ENCODE measurements at regions not wholly inside any gene's neighbourhood (a gene's known extent, or its start where the extent isn't known, plus 50 kb on each side); places are given as distances from the start of the nearest gene placed in this dataset.

DNA sequence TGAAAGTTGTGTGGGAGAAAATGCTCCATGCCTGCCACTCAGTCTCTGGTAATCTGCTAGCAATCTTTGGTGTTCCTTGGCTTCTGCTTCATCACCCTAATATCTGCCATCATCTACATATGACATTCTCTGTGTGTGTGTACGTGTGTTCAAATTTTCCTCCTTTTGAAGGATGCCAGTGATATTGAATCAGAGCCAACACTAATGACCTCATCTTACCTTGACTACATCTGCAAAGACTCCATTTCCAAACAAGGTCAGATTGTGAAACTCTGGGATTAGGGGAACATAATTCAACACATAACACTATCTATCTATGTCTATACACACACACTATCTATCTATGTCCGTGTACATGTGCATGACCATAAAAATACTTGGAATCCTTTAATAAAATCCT is 81.4 kb upstream of the IRS2 start:
- Mint-ChIP-seq H3K27ac (no peak overlapping the region), H3K4me1 (peaks cover 7% of the 10 kb centered on the region), H3K9me3 (no peaks in the 10 kb centered on the region), H3K36me3 (ENCODE audit: low read depth) (no peaks in the 10 kb centered on the region), H3K27me3 (ENCODE audit: low read depth, poor library complexity) (peaks cover 15% of the 10 kb centered on the region), H3K4me3 (no peak overlapping the region)
- no peak for DNase-seq
- TF ChIP-seq, protein P1, sequence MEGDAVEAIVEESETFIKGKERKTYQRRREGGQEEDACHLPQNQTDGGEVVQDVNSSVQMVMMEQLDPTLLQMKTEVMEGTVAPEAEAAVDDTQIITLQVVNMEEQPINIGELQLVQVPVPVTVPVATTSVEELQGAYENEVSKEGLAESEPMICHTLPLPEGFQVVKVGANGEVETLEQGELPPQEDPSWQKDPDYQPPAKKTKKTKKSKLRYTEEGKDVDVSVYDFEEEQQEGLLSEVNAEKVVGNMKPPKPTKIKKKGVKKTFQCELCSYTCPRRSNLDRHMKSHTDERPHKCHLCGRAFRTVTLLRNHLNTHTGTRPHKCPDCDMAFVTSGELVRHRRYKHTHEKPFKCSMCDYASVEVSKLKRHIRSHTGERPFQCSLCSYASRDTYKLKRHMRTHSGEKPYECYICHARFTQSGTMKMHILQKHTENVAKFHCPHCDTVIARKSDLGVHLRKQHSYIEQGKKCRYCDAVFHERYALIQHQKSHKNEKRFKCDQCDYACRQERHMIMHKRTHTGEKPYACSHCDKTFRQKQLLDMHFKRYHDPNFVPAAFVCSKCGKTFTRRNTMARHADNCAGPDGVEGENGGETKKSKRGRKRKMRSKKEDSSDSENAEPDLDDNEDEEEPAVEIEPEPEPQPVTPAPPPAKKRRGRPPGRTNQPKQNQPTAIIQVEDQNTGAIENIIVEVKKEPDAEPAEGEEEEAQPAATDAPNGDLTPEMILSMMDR (IDR thresholded peaks at IDR 0.05): no peak

DNA sequence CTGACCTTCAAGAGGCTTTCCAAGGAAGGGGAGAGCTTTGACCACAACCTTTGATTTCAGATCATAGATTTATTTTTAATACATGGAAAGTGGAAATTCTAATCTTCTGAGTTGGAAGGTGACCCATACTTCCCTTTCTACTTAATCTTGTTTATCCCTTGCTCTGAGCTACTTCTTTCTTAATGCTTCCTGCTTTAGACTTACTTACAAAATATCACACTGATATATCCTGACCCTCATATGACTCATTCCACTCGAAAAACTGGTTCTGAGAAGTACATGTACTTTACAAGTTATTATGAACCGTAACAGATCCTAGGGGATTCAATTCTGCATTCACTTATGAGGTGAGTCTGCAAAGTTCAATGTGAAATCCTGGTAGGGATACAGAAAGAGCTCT is 76.2 kb upstream of the IRS2 start:
- no peak for DNase-seq
- H3K27me3 Mint-ChIP-seq (ENCODE audit: low read depth, poor library complexity): peaks cover 12% of the 10 kb centered on the region
- H3K4me1 Mint-ChIP-seq: no peaks in the 10 kb centered on the region
- TF ChIP-seq, protein P1 (IDR thresholded peaks at IDR 0.05): no peak
- H3K27ac Mint-ChIP-seq: no peak overlapping the region
- H3K9me3 Mint-ChIP-seq: no peaks in the 10 kb centered on the region
- no peak overlapping the region for H3K4me3 Mint-ChIP-seq
- H3K36me3 Mint-ChIP-seq (ENCODE audit: low read depth): no peaks in the 10 kb centered on the region

DNA sequence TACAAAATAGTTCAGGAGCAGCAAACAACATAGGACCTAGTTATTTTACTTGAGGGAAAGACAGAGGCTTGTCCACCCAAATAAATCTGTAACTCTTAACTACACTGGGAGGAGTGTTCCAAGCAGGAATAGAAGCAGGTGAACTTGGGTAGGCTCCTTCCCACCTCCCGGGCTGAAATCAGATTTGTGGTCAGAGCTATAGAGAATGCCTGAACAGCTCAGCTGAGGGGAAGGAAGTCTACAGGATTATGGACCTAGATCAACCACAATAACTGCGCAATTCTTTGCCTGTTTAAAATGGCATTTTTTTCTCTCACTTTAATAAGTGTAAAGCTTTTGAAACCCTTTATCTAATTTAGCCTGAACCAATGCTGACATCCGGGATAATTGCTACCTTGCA is 73.5 kb upstream of the IRS2 start:
- peaks cover 16% of the 10 kb centered on the region for H3K27me3 Mint-ChIP-seq (ENCODE audit: low read depth, poor library complexity)
- H3K27ac Mint-ChIP-seq: no peak overlapping the region
- no peaks in the 10 kb centered on the region for H3K36me3 Mint-ChIP-seq (ENCODE audit: low read depth)
- H3K4me3 Mint-ChIP-seq: no peak overlapping the region
- TF ChIP-seq, protein P1 (IDR thresholded peaks at IDR 0.05): no peak
- DNase-seq: no peak
- no peaks in the 10 kb centered on the region for H3K9me3 Mint-ChIP-seq
- H3K4me1 Mint-ChIP-seq: no peaks in the 10 kb centered on the region

DNA sequence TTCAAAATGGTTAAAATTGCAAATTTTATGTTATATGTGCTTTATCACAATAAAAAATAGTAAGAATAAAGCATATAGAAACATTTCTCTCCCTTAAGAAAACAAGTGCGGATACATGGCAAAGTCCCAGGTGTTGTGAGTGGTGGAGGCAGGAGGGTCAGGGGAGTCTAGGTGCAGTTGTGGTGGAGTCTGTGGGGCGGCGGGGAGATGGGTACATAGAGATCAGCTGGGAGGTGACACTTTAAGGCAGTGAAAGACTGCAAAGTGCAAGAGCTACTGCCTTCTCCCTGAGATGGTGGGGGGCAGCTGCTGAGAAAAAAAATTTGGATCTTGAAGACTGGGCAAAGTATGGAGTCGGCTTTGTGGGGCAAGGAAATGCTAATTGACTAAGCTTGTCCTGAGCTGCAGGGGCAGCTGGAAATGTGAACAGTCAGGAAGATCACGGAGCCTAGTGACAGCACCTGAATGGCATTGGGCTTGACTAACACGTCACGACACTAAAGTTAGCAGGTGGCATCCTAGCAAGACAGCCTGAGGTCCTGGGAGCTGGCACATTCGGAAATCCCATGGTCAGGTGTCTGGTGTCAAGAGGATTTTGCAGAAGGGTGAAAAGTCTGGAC is 72.9 kb upstream of the IRS2 start:
- Mint-ChIP-seq H3K4me1 (no peaks in the 10 kb centered on the region), H3K9me3 (no peaks in the 10 kb centered on the region), H3K27me3 (ENCODE audit: low read depth, poor library complexity) (peaks cover 19% of the 10 kb centered on the region), H3K4me3 (no peak overlapping the region), H3K27ac (no peak overlapping the region), H3K36me3 (ENCODE audit: low read depth) (no peaks in the 10 kb centered on the region)
- no peak for DNase-seq
- TF ChIP-seq, protein P1 (IDR thresholded peaks at IDR 0.05): no peak

DNA sequence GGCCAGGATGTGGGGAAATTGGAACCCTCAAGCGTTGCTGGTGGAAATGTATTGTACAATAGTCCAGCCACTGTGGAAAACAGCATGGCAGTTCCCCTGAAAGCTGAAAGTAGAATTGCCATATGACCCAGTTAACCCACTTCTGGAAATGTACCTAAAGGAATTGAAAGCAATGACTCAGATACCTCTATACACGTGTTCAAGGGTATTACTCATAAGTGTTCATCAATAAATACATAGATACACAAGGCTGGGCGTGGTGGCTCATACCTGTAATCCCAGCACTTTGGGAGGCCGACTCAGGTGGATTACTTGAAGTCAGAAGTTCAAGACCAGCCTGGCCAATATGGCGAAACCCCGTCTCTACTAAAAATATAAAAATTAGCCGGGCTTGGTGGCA is 71.9 kb upstream of the IRS2 start:
- H3K27ac Mint-ChIP-seq: no peak overlapping the region
- peaks cover 17% of the 10 kb centered on the region for H3K27me3 Mint-ChIP-seq (ENCODE audit: low read depth, poor library complexity)
- no peaks in the 10 kb centered on the region for H3K9me3 Mint-ChIP-seq
- H3K36me3 Mint-ChIP-seq (ENCODE audit: low read depth): no peaks in the 10 kb centered on the region
- no peak overlapping the region for H3K4me3 Mint-ChIP-seq
- TF ChIP-seq, protein P1 (IDR thresholded peaks at IDR 0.05): no peak
- no peaks in the 10 kb centered on the region for H3K4me1 Mint-ChIP-seq
- DNase-seq: no peak

DNA sequence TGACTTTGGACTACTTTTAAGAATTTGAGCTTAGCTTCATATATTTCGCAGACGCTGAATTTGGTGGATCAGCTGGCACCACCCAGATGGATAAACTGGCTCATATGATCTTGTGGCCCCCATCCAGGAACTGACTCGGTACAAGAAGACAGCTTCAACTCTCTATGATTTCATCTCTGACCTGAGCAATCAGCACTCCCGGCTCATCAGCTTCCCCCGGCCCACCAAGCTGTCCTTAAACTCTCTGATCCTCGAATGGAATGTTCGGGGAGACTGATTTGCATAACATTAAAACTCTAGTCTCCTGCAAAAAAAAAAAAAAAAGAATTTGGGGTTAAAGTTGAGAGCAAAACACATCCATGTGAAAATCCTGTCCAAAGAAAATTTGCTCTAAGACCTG is 71.4 kb upstream of the IRS2 start:
- TF ChIP-seq, protein P1 (IDR thresholded peaks at IDR 0.05): no peak
- H3K4me3 Mint-ChIP-seq: no peak overlapping the region
- no peak overlapping the region for H3K27ac Mint-ChIP-seq
- H3K36me3 Mint-ChIP-seq (ENCODE audit: low read depth): no peaks in the 10 kb centered on the region
- no peaks in the 10 kb centered on the region for H3K4me1 Mint-ChIP-seq
- H3K9me3 Mint-ChIP-seq: no peaks in the 10 kb centered on the region
- H3K27me3 Mint-ChIP-seq (ENCODE audit: low read depth, poor library complexity): peaks cover 17% of the 10 kb centered on the region
- no peak for DNase-seq

Measured in nephron progenitor cell (in vitro differentiated cells).